Posterior vena cava (tissue), 2 donors: ENCODE measurements at regions not wholly inside any gene's neighbourhood (a gene's known extent, or its start where the extent isn't known, plus 50 kb on each side); places are given as distances from the start of the nearest gene placed in this dataset.
"Not testable (repeated sequence)": the region's sequence is repeated elsewhere in the genome, so short reads cannot be mapped to it uniquely, and the experiment has no call there.

Source experiments
- DNase-seq: peaks from one replicate; pipeline ENCODE4 v3.0.0-alpha.2; 2020; ENCODE audit warnings: low spot score
- intact Hi-C, 2 donors: fragments of 100-400 bp; cut with DNase I; formaldehyde crosslinking; loops; one replicate each; pipeline versions ENCODE4 v1.14.1 to v1.14.2; 2022 to 2023
- donor health status: DM: yes; HTN: yes; CAD: no.
- donor health status: DM: yes; HTN: yes; CAD: no.

DNA sequence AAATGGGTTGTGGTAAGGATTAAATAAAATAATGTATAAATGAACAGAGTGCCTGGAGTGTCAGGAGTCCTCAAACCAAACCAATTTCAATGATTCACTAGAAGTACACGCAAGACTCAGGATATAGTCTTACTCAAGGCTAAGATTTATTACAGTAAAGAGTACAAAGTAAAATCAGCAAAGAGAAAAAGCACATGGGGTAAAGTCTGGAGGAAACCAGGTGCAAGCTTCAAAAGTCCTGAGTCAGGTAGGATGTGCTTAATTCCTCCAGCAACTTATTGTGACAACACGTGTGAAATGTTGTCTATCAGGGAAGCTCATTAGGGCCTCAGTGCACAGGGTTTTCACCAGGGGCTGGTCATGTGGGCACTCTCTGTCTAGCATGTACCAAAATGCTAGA, 105.8 kb upstream of the NAP1L1 start:
- no peak for DNase-seq
- intact Hi-C loops, result no loop called here

DNA sequence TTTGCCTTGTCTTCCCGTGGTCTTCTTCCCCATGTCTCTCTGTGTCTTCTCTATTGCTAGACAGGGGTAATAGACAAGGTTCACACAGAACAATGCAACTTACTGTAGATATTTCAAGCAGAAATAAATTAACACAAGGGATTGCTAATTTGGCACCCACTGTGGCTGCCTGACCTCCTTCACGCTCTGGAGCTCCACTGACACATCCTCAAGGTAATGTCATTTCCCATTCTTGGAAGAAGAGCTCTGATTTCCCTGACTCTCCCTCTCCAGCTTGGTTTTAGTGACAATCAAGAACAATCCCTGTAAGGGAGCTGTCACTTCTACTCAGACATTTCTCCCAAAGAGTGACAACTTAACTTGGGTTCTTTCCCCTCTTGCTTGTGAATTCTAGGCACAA, 105.4 kb upstream of the NAP1L1 start:
- no peak for DNase-seq
- intact Hi-C loops, result no loop called here

DNA sequence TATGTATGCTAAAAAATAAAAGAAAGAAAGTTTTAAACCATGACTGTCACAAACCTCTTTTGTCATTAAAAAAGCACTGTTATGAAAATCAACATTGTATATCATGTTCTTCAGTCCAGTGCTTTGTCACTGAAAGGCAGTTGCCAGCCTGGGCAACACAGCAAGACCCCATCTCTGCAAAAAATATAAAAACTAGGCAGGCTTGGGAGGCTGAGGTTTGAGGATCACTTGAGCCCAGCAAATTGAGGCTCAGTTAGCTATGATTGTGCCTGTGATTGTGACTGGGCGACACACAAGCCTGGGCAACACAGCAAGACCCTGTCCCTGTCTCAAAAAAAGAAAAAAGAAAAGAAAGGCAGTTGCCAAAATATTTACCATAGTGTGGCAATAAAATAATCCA, 102.7 kb upstream of the NAP1L1 start:
- intact Hi-C loops, result no loop called here
- no peak for DNase-seq

DNA sequence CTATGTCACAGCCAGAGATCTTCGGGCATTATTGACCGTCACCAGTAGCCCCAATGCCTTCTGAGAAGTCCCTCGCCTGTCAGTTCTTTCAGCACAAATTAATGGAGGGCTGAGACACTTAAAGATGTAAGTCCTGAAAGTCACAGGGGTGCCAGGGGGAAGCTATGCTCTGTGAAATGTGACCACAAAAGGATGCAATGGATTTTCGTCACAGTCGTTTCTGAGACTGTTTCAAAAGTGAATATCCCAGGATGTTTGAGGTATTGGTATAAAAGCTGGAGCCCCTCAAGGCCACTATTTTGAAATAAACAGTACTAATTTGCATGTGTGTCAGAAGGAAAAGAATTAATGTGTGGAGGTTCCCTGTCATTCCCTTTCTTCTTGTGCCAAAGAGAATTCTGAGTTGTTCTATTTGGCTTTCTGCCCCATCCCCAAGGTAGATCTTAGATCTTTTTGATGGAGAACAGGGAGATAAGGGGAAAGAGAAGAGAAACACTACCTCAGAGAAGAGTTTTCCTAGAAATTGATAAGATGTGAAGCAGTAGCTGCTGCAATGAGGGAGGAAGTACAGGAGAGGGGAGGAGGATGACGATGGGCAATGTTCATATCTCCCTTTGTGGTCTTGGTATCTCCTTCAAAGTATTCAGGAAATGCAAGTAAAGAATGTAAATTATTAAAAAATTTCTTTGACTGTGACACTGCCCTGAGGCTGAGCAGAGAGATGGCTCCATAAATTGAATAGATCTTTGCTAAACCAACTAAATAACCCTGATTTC, 101.8 kb upstream of the NAP1L1 start:
- intact Hi-C loops, result no loop called here
- DNase-seq, result no peak

DNA sequence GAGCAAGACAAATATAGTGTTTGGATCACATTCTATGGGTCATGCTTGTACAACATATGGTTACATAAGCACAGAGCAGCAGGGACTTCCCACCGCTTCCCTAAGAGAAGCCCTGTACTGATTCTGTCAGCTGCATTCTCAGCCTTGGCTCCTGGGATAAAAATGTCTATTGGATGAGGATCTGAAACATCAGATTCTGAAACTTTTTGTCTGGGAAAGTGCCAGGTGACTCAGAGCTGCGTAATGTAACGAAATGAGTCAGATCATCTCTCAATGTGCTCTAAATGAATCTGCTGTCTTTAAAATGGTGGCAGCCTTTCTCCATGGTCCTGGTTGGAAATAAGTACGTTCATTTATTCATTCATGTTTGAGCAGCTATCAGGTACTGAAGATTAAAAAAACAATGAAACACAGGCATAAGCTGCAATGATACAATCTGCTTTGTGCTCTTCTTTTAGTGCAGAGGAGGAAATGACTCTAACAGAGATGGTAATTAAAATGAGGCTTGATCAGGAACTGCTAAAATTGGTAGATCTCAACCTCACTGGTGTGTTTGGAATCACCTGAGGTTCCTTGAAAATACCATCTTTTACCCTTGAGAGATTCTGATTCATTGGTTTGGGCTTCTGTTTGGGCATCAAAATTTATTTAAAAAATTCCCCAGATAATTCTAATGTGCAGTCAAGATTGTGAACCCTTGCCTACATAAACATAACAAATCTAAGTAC, 99.1 kb upstream of the NAP1L1 start:
- intact Hi-C loops, result no loop called here
- DNase-seq, result no peak

DNA sequence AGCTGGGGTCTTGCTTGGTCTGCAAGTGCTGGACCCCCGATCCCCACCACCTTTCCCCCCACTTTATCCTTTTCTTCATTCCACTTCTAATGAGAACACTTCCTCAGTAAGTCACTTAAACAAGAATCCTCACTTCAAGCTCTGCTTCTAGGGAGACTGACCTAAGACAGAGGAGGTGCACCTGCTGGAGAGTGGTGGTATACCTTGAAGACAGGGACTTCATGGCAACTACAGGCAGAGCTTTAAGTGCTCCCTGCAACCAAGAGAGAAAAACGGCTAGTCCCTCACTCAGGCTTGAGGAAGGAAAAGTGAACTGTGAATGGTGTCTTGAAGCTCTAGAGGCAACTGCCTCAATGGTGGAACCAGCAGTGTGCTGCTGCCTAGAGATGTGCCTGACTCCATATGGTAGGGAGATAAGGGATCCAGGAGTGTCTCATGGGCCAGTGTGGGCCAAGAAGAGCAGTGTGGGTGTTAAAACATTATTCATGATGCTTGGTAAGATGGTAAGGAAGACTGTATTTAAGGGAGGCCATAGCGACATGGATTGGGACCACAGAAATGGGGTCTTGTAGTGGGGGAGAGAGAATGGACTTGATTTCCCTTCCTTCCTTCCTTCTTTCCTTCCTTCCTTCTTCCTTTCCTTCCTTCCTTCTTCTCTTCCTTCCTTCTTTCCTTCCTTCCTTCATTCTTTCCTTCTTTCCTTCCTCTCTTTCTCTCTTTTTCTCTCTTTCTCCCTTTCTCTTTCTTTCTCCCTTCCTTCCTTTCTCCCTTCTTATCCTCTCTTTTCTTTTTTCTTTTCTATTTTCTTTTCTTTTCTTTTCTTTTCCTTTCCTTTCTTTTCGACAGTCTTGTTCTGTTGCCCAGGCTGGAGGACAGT, 96.2 kb upstream of the NAP1L1 start:
- no peak for DNase-seq
- intact Hi-C loops, result no loop called here

DNA sequence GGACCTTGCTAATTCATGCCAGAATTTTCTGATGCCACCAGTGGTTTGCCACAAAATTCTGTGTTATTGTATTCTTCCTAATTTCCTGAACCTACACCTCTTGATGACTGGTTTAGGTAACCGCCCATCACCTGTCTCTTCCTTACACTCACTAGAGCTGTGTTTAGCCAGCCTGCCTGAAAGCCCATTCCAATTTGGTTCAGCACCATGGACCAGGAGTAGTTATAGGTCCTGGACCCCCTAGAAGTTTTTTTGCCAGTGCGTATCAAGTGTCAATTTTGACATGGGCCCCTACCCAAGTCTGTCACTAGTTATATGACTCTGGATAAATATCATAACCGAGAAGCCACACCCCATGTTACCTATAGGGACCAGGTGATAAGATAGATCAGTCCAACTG, 94.0 kb upstream of the NAP1L1 start:
- no peak for DNase-seq
- intact Hi-C loops, result no loop called here

DNA sequence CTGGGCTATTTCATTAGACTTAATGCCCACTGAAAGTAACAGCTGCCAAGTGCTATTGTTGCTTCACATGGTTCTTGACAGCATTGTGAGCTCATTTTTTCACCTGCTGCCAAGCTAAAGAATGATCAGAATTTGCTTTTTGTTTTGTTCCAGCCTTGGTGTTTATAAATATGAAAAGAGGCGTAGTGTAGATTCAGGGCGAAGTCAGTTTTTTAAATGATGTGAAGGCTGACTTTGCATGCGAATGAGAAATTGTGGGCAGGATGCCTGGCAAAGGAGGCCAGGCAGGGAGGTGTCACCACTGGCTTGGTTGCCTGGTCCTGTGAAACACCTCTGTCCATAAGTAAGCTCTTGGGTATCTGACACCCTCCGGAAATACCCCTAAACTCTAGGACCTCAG, 93.3 kb upstream of the NAP1L1 start:
- DNase-seq, result no peak
- intact Hi-C loops, result no loop called here

DNA sequence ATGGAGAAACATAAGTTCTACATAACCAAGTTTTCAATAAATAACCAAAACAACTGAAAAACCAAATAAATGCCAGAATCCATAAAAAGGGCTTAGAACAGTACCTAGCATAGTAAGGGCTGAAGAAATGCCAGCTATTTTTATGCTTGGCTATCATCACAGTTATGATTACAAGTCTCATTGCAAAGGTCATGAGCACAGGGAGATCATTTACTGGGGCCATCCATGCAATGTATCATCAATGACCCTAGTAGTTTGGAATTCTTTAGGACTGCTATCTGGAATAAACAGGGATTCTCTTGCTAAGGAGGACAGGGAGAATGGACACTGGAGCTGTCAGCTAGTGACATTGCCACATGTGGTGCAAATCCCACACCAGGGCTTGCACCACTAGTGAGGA, 92.5 kb upstream of the NAP1L1 start:
- intact Hi-C loops, result no loop called here
- no peak for DNase-seq

DNA sequence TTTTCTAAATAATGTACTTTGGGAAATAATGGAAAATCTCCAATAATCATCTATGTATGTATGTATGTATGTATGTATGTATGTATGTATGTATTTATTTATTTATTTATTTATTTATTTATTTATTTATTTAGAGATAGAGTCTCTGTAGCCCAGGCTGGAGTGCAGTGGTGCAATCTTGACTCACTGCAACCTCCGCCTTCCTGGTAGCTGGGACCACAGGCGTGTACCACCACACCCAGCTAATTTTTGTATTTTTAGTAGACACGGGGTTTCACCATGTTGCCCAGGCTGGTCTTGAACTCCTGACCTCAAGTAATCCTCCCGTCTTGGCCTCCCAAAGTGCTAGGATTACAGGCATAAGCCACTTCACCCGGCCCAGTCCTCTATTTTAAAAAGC, 91.5 kb upstream of the NAP1L1 start:
- DNase-seq, intact Hi-C loops: not testable (repeated sequence)

DNA sequence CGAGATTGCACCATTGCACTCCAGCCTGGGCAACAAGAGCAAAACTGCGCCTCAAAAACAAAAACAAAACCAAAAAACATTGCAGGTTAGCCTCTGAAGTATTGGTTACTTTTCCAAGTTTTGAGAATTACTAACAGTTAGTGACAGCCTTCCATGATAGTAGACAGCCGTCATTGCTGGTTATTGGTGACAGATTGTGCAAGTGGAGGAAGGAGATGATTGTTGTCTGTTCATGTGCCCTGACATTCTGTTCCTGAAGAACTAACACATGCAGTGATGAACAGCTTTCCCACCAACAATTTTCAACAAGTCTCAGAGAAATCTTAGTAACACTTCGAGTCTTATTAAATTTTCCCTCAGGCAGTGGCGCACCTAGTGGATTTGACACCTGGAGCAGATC, 89.3 kb upstream of the NAP1L1 start:
- DNase-seq, result no peak
- intact Hi-C loops, result no loop called here

DNA sequence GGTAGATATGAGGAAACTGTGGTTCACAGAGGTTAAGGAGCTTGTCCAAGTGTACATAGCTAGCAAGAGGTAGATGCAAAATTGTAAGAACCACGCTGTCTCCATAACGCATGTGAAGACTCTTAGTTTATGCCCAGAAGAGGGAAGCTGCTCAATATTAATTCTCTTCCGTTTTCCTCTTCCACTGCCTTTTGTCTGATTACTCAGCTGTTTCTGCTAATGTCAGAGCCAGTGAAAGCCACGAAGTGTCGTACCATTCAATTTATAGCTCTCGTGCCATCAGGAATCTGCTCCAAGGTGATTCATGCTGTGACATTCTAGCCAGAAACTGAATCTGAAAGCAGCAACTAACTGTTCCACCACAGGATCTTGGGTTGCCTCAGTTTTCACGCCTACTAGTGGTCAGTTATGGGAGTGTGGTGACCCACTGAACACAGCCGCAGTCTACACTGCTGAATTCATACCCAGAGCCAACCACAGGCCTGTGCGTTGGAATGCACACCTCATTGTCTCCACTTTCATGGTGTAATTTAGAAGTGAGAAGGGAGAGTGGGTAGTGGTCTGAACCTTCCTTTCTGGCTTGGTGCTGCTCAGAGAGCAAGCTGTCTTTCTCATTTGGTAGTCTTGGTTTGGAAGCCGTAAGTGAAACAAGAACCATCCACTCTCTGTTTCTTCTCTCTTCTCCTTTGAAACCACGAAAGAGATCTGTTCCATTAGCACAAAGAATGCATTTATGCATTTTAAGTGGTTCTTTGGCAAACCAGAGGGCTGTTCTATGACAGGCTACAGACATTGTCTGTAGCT, 74.2 kb upstream of the NAP1L1 start:
- DNase-seq, result no peak
- intact Hi-C loops, result no loop called here

DNA sequence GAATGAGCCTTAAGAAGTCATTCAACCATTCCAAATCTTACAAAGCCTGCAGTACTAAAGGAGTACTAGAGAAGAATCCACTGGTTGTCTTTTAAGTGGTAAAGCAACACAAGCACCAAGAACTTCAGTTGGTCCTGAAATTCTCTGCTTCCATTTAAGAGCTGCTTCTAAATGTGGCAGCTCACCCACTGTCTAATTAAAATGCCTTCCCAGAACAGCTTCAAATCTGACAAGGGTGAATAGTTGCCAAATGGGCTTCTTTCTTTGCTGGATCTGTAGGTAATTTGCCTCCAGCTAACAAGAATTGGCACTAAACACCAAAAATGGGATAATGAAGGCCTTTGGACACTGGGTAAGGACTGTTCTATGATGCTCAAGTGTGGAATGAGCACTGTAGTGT, 72.2 kb upstream of the NAP1L1 start:
- intact Hi-C loops, result no loop called here
- no peak for DNase-seq

DNA sequence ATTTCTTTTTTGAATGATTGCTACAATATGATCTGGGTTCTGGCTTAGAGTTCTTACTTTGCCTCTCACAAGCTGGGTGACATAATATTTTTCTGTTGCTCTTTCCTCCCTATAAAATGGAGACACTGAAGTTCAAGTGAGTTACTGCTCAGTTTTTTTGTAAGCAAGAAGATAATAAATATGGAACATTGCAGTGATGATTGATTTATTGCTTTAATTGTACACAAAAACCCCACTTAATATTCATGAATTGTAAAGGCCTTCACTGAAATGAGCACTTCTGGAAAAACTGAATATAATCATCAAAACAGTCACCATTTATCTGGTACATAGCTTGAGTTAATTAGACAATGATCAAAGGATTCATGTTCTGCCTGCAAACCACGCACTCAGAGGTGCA, 71.8 kb upstream of the NAP1L1 start:
- no peak for DNase-seq
- intact Hi-C loops, result no loop called here

DNA sequence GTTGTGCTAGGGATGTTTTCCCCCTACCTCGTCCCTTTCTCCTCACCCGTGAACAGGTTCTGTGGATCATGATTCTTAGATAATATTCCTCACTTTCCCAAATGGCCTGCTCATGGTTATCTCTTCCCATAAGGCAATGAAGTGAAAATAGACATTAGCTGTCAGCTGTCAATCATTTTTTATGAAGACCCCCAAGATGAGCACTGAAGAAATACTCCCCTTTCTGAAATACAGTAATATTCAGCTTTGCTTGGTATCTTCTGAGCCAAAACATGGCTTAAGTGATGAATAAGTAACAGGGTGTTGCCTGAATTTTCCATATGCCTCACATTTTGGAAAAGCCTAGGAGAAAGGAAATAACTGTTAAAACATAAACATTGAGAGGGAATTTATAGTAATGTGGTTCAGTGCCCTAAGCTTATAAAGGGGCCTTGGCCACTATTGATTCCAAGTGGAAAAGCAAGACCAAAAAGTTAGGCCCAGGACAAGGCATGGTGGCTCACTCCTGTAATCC, 70.7 kb upstream of the NAP1L1 start:
- DNase-seq, result no peak
- intact Hi-C loops, result no loop called here

DNA sequence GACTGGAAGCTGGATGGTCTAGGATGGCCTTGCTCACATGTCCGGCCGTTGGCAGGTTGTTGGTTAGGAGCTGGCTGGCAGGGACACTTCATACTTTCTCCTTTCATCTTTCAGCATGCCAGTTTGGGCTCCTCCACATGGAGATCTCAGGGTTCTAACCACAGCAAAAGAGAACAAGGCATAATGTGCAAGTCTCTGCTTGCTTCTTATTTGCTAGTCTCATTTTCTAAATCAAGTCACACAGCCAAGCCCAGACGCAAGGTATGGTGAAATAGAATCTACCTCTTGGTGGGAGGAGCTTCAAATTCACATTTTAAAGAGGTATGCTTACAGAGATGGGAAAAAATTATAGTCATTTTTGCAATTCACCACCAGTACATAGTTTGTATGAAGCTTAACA, 69.1 kb upstream of the NAP1L1 start:
- no peak for DNase-seq
- intact Hi-C loops, result no loop called here

DNA sequence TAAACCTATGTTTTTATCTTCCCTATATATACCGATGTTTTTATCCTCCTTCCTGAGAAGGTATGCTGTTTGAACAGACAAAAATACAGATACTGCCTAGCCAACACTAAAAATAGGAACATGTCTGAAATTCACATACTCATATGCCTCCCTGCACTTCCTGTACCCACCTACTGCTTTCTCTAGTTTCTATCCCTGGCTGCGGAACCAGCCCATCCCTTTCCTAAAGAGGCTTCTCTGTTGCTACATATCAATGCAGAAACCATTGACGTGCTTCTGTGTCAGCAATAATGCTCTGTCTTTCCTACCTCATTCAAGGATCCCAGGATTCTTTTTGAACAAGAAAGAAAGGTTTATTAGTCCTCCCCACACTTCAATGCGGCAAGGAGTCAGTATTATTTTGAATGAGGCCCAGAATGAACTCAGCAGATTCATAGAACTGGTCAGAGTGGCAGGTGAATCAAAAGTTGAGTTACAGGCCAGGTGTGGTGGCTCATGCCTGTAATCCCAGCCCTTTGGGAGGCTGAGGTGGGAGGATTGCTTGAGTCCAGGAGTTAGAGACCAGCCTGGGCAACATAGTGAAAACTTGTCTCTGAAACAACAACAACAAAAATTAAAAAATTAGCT, 67.8 kb upstream of the NAP1L1 start:
- no peak for DNase-seq
- intact Hi-C loops, result no loop called here

DNA sequence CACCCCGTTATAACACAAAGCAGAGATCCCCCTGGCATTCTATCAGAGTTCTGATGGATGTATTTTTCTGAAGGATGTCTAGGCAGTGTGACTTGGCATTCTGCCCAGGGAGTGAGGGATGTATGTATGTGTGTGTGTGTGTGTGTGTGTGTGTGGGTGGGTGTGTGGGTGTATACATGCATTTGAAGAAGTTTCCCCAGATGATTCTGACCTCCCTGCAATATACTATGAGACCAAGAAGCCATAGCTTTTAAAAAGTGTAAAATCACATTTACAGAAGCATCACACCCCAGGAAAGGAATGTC, 59.7 kb upstream of the NAP1L1 start:
- DNase-seq, result no peak
- intact Hi-C loops, result no loop called here
